OCI-LY1 (cell line): ENCODE measurements at regions not wholly inside any gene's neighbourhood (a gene's known extent, or its start where the extent isn't known, plus 50 kb on each side); places are given as distances from the start of the nearest gene placed in this dataset.

Experiments
- H2AFZ ChIP-seq: fragments of 200-600 bp; sonication (generic), shearing (Covaris generic); 2 replicates; pipeline ENCODE4 v1.6.0; 2014; ENCODE audit warnings: antibody characterized with exemption, mild to moderate bottlenecking, low read length
- H3F3A ChIP-seq: fragments of 200-600 bp; sonication (generic), shearing (Covaris generic); 2 replicates; pipeline ENCODE4 v1.6.0; 2014; ENCODE audit warnings: mild to moderate bottlenecking, antibody characterized with exemption, low read length, moderate library complexity; ENCODE audit not compliant: insufficient read depth
- H3K27ac ChIP-seq: fragments of 200-600 bp; sonication (generic); 2 replicates; pipeline ENCODE4 v1.5.1; 2014; ENCODE audit warnings: low read length, mixed run types, mild to moderate bottlenecking, low read depth; ENCODE audit not compliant: poor library complexity, severe bottlenecking
- H3K27me3 ChIP-seq: fragments of 200-600 bp; sonication (generic); 2 replicates; pipeline ENCODE4 v1.6.0; 2014; ENCODE audit warnings: antibody characterized with exemption, mild to moderate bottlenecking, low read length, moderate library complexity; ENCODE audit not compliant: insufficient read depth
- H3K36me3 ChIP-seq: fragments of 200-600 bp; sonication (generic); 2 replicates; pipeline ENCODE4 v1.6.1; 2014; ENCODE audit warnings: mild to moderate bottlenecking, antibody characterized with exemption, low read length, moderate library complexity, mixed read lengths; ENCODE audit not compliant: insufficient read depth
- H3K4me1 ChIP-seq: fragments of 200-600 bp; sonication (generic); 2 replicates; pipeline ENCODE4 v1.5.1; 2014; ENCODE audit warnings: mild to moderate bottlenecking, low read length, moderate library complexity; ENCODE audit not compliant: insufficient read depth, severe bottlenecking
- H3K4me2 ChIP-seq: fragments of 200-600 bp; sonication (generic), shearing (Covaris generic); 2 replicates; pipeline ENCODE4 v1.6.1; 2014; ENCODE audit warnings: low read length
- H3K4me3 ChIP-seq: fragments of 200-600 bp; sonication (generic); 2 replicates; pipeline ENCODE4 v1.5.1; 2014; ENCODE audit warnings: low read length, low read depth, mild to moderate bottlenecking, mixed read lengths; ENCODE audit not compliant: poor library complexity, severe bottlenecking
- H3K79me2 ChIP-seq: fragments of 200-600 bp; shearing (Covaris generic); 2 replicates; pipeline ENCODE4 v1.6.1; 2016; ENCODE audit warnings: mixed run types, low read length, mixed read lengths; ENCODE audit not compliant: insufficient read depth
- H3K9ac ChIP-seq: fragments of 200-600 bp; sonication (generic), shearing (Covaris generic); 2 replicates; pipeline ENCODE4 v1.6.1; 2014; ENCODE audit warnings: mild to moderate bottlenecking, low read length, mixed read lengths
- H3K9me2 ChIP-seq: fragments of 200-600 bp; sonication (generic), shearing (Covaris generic); 2 replicates; pipeline ENCODE4 v1.6.1; 2014; ENCODE audit warnings: low read depth, mild to moderate bottlenecking, low read length, mixed read lengths
- H3K9me3 ChIP-seq: fragments of 200-600 bp; shearing (Covaris generic); 2 replicates; pipeline ENCODE4 v1.6.1; 2014; ENCODE audit warnings: low read length, mixed read lengths
- H4K20me1 ChIP-seq: fragments of 200-600 bp; sonication (generic), shearing (Covaris generic); 2 replicates; pipeline ENCODE4 v1.6.0; 2016; ENCODE audit warnings: mild to moderate bottlenecking, low read length; ENCODE audit not compliant: insufficient read depth
- EZH2 ChIP-seq: fragments of 200-600 bp; sonication (generic), shearing (Covaris generic); IDR thresholded peaks from 2 replicates; pipeline ENCODE4 v1.8.0; 2017; ENCODE audit warnings: borderline replicate concordance, mixed run types, mild to moderate bottlenecking, antibody characterized with exemption, low read length, moderate library complexity, mixed read lengths
- TF ChIP-seq, protein P1 (sequence below): fragments of 200-600 bp; sonication (generic), shearing (Covaris generic); IDR thresholded peaks from 2 replicates; pipeline ENCODE4 v1.5.1; 2017; ENCODE audit warnings: mild to moderate bottlenecking, antibody characterized with exemption, low read length, moderate library complexity, mixed read lengths

GRCh38 chr5:112634166-112634565 is 103.5 kb upstream of the APC start:
- TF ChIP-seq, protein P1, sequence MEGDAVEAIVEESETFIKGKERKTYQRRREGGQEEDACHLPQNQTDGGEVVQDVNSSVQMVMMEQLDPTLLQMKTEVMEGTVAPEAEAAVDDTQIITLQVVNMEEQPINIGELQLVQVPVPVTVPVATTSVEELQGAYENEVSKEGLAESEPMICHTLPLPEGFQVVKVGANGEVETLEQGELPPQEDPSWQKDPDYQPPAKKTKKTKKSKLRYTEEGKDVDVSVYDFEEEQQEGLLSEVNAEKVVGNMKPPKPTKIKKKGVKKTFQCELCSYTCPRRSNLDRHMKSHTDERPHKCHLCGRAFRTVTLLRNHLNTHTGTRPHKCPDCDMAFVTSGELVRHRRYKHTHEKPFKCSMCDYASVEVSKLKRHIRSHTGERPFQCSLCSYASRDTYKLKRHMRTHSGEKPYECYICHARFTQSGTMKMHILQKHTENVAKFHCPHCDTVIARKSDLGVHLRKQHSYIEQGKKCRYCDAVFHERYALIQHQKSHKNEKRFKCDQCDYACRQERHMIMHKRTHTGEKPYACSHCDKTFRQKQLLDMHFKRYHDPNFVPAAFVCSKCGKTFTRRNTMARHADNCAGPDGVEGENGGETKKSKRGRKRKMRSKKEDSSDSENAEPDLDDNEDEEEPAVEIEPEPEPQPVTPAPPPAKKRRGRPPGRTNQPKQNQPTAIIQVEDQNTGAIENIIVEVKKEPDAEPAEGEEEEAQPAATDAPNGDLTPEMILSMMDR: no peak
- H3K9me3 ChIP-seq: peaks cover 4% of the 10 kb centered on the region; the same call in 1 of the 2 replicates
- H3K4me3 ChIP-seq: no peak overlapping the region
- H3F3A ChIP-seq: no peaks in the 10 kb centered on the region
- no peak overlapping the region for H3K9ac ChIP-seq
- H3K9me2 ChIP-seq: no peaks in the 10 kb centered on the region
- H3K4me1 ChIP-seq: no peaks in the 10 kb centered on the region
- no peaks in the 10 kb centered on the region; the same call in 1 of the 2 replicates for H3K36me3 ChIP-seq
- no peak overlapping the region for H3K4me2 ChIP-seq
- H3K79me2 ChIP-seq: no peaks in the 10 kb centered on the region
- no peak overlapping the region for H3K27ac ChIP-seq
- H2AFZ ChIP-seq: no peak overlapping the region
- no peaks in the 10 kb centered on the region for H3K27me3 ChIP-seq
- no peaks in the 10 kb centered on the region for H4K20me1 ChIP-seq

DNA sequence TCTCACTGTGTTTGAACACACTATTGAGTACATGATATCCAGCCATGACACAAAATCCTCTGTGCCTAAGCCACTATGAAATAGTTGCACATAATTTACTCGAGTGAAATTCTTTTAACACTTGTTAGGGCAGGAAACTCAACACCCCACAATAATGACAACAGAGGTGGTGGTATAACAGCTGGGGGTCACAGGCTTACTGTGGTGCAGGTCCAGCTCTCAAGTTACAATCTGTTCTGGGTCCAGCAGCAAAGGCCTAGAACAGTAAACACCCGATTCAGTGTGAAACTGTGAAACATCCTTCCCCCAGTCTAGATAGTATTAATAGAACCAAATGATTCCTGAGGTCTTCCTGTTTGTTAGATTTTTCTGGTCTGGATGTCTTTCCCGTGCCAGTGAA is 102.9 kb upstream of the APC start:
- H3K27me3 ChIP-seq: no peaks in the 10 kb centered on the region
- no peak for TF ChIP-seq EZH2
- TF ChIP-seq, protein P1: no peak
- H3K9ac ChIP-seq: no peak overlapping the region
- no peak overlapping the region for H3K4me3 ChIP-seq
- no peaks in the 10 kb centered on the region for H3K79me2 ChIP-seq
- H3K4me2 ChIP-seq: no peak overlapping the region
- H3K27ac ChIP-seq: no peak overlapping the region
- peaks cover 4% of the 10 kb centered on the region; the same call in 1 of the 2 replicates for H3K9me3 ChIP-seq
- no peaks in the 10 kb centered on the region for H3K9me2 ChIP-seq
- no peak overlapping the region for H2AFZ ChIP-seq
- no peaks in the 10 kb centered on the region for H4K20me1 ChIP-seq
- H3K36me3 ChIP-seq: no peaks in the 10 kb centered on the region; the same call in 1 of the 2 replicates
- H3K4me1 ChIP-seq: no peaks in the 10 kb centered on the region
- no peaks in the 10 kb centered on the region for H3F3A ChIP-seq

- Histone ChIP-seq H3K4me3 (no peak overlapping the region), H3K4me2 (no peak overlapping the region), H3F3A (no peaks in the 10 kb centered on the region), H3K79me2 (no peaks in the 10 kb centered on the region), H3K27me3 (no peaks in the 10 kb centered on the region), H3K4me1 (no peaks in the 10 kb centered on the region), H3K27ac (no peak overlapping the region), H3K36me3 (no peaks in the 10 kb centered on the region; the same call in 1 of the 2 replicates), H4K20me1 (no peaks in the 10 kb centered on the region), H2AFZ (no peak overlapping the region), H3K9me2 (no peaks in the 10 kb centered on the region), H3K9ac (no peak overlapping the region), H3K9me3 (peaks cover 4% of the 10 kb centered on the region; the same call in 1 of the 2 replicates)
- TF ChIP-seq, protein P1: no peak
- TF ChIP-seq EZH2: no peak
These were observed 102.4 kb upstream of the APC start for GRCh38 chr5:112635276-112635675.
